Neutrophil (primary cell): ENCODE measurements at regions not wholly inside any gene's neighbourhood (a gene's known extent, or its start where the extent isn't known, plus 50 kb on each side); places are given as distances from the start of the nearest gene placed in this dataset.

Experiments
- H3K27ac ChIP-seq: fragments of 200-600 bp; sonication (generic); 2 replicates; pipeline ENCODE4 v1.5.1; 2016; ENCODE audit warnings: mild to moderate bottlenecking, moderate library complexity
- H3K27me3 ChIP-seq: fragments of 200-600 bp; sonication (generic); 2 replicates; pipeline ENCODE4 v1.6.0; 2016; ENCODE audit warnings: mild to moderate bottlenecking
- H3K36me3 ChIP-seq: fragments of 200-600 bp; sonication (generic); 2 replicates; pipeline ENCODE4 v1.5.1; 2017
- H3K4me1 ChIP-seq, 2 experiments: fragments of 200-600 bp in 1 of 2; sonication (generic) in 1 of 2; 1 replicate in 1 of 2; 2 replicates in 1 of 2; pipeline versions ENCODE4 v1.5.1 to v1.6.1; 2013 to 2016; ENCODE audit warnings: low read depth in 1 of 2, low read length in 1 of 2, mild to moderate bottlenecking in 1 of 2, moderate library complexity in 1 of 2; ENCODE audit not compliant: control insufficient read depth in 1 of 2, insufficient read depth in 1 of 2
- H3K4me3 ChIP-seq, 2 experiments: fragments of 200-600 bp in 1 of 2; sonication (generic) in 1 of 2; 1 replicate in 1 of 2; 2 replicates in 1 of 2; pipeline ENCODE4 v1.5.1; 2013 to 2016; ENCODE audit warnings: low read depth in 1 of 2, low read length in 1 of 2, mild to moderate bottlenecking in 1 of 2, moderate library complexity in 1 of 2
- H3K9me3 ChIP-seq: fragments of 200-600 bp; sonication (generic); 2 replicates; pipeline ENCODE4 v1.5.1; 2016
- TF ChIP-seq, protein P1 (sequence below): fragments of 200-600 bp; sonication (generic); IDR thresholded peaks from 2 replicates; pipeline ENCODE4 v1.5.1; 2016; ENCODE audit warnings: antibody characterized with exemption

DNA sequence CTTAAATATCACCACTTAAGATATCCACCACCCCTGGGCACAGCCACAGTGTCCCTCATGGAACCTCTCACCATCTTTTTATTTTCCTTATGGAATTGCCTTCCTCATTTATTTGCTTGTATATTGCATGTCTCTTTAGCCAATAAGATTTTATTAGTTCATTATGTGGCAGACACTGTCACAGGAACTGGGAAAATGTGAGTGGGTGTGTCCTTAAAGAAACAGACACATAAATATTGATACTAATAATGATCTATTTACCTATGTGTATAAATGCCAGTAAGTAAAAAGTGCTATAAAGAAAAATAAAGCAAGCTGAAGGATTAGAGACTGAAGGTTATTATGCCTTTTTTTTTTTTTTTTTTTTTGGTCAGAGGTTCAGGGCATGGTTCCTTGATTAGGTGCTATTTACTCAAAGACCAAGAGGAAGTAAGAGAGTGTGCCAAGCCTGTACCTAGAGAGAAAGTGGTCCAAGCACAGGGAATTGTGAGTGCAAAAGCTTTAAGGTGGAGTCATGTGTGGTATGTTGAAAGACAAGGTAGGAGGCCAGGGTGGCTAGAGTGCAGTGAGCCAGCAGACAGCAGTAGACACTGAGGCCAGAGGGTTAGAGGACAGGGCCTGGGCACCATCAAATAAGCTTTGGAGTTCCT, 589.0 kb downstream of the USP25 start:
- Histone ChIP-seq H3K27ac (no peak overlapping the region), H3K4me1 (no peaks in the 10 kb centered on the region), H3K4me3 (no peak overlapping the region), H3K36me3 (no peaks in the 10 kb centered on the region), H3K27me3 (no peaks in the 10 kb centered on the region), H3K9me3 (no peaks in the 10 kb centered on the region)
- TF ChIP-seq, protein P1, sequence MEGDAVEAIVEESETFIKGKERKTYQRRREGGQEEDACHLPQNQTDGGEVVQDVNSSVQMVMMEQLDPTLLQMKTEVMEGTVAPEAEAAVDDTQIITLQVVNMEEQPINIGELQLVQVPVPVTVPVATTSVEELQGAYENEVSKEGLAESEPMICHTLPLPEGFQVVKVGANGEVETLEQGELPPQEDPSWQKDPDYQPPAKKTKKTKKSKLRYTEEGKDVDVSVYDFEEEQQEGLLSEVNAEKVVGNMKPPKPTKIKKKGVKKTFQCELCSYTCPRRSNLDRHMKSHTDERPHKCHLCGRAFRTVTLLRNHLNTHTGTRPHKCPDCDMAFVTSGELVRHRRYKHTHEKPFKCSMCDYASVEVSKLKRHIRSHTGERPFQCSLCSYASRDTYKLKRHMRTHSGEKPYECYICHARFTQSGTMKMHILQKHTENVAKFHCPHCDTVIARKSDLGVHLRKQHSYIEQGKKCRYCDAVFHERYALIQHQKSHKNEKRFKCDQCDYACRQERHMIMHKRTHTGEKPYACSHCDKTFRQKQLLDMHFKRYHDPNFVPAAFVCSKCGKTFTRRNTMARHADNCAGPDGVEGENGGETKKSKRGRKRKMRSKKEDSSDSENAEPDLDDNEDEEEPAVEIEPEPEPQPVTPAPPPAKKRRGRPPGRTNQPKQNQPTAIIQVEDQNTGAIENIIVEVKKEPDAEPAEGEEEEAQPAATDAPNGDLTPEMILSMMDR = no peak

DNA sequence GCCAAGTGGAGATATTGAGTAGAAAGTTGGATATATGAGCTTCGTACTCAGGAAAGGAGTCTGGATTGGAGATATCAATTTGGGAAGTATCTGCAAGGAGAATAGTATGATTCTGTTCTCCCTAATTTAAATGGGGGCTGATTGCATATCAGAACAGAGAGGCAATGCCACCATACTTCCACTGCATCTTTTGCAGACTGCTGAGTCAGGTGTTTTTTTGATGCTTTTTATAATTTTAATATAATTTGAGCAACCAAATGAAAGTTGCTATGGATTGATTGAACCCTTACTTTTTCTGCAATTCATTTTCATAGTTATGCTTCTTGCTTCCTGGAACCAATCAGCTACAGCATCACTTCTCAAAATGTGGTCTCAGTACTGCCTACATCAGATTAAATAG, 590.3 kb downstream of the USP25 start:
- no peak overlapping the region for H3K27ac ChIP-seq
- TF ChIP-seq, protein P1 = no peak
- no peaks in the 10 kb centered on the region for H3K27me3 ChIP-seq
- H3K4me1 ChIP-seq = no peaks in the 10 kb centered on the region
- H3K4me3 ChIP-seq = no peak overlapping the region
- no peaks in the 10 kb centered on the region for H3K9me3 ChIP-seq
- no peaks in the 10 kb centered on the region for H3K36me3 ChIP-seq

DNA sequence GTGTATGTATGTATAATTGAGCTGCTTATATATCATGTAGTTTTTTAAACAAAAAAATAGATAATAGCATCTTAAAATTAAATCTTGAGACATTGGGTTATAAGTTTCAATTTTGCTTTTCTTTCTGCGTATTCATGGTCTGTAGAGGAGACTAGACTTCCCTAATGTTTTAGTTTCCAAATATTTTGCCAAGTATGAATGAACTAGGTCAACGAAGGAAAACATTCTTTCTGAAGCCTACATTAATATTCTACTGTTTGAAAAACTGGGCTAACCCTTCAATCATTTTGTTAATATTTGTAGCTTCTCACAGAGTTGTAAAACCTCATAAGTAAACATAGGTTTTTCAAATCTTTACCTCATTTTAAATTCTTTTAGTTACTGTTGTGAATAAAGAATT, 592.7 kb downstream of the USP25 start:
- Histone ChIP-seq H3K4me1 (no peaks in the 10 kb centered on the region), H3K9me3 (no peaks in the 10 kb centered on the region), H3K27me3 (no peaks in the 10 kb centered on the region), H3K36me3 (no peaks in the 10 kb centered on the region), H3K4me3 (no peak overlapping the region), H3K27ac (no peak overlapping the region)
- TF ChIP-seq, protein P1 = no peak

DNA sequence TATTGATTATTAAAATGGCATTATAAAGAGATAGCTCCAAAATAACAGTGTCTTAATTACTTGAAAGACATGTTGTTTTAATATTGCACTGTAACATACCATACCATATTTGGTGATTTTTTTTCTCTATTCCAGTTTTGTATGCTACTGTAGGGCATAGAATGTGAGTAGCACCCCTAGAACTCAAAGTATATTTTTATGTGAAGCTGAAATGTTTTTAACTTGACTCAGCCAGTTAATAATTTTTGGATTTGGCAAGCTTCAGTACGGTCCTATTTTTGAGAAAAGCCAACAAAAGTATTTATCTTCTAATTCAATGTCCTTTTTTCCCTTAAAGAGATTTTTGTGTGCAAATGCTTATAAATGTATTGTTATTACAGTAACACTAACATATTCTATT, 593.8 kb downstream of the USP25 start:
- H3K36me3 ChIP-seq = no peaks in the 10 kb centered on the region

DNA sequence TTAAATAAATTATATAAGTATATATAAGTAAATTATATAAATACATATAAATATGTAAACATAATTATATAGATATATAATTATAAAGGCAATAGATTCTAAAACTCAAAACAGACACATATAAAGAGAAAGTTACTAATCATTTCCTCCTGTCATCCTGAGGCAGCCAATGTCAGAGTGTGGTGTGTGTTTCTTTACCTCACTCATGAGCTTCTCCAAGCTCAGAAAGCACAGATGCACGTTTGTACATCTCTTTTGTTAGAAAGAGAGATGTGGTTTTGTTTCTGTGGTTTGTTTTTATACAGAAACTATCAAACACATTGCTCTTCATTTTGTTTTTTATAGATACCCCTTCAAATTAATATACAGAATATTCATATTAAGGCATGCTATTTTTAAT, 594.8 kb downstream of the USP25 start:
- H3K9me3 ChIP-seq = no peaks in the 10 kb centered on the region
- TF ChIP-seq, protein P1 = no peak
- no peaks in the 10 kb centered on the region for H3K4me1 ChIP-seq
- H3K27me3 ChIP-seq = no peaks in the 10 kb centered on the region
- no peak overlapping the region for H3K27ac ChIP-seq
- H3K4me3 ChIP-seq = no peak overlapping the region
- H3K36me3 ChIP-seq = no peaks in the 10 kb centered on the region

More for the DNA sequence above, 593.8 kb downstream of the USP25 start:
- TF ChIP-seq, protein P1 = no peak
- no peaks in the 10 kb centered on the region for H3K27me3 ChIP-seq
- no peaks in the 10 kb centered on the region for H3K9me3 ChIP-seq
- H3K27ac ChIP-seq = no peak overlapping the region
- H3K4me3 ChIP-seq = no peak overlapping the region
- no peaks in the 10 kb centered on the region for H3K4me1 ChIP-seq
